WTC11 (cell line): ENCODE measurements at regions not wholly inside any gene's neighbourhood (a gene's known extent, or its start where the extent isn't known, plus 50 kb on each side); places are given as distances from the start of the nearest gene placed in this dataset.

Source experiments
- RORB ChIP-seq: fragments of 250-450 bp; sonication (Bioruptor Pico); IDR thresholded peaks from 2 replicates; pipeline ENCODE4 v1.9.0; 2021; ENCODE audit warnings: mild to moderate bottlenecking
- ZNF138 ChIP-seq: sonication (generic); formaldehyde crosslinking; conservative IDR thresholded peaks from 2 replicates; pipeline ENCODE4 v1.8.1; 2022; ENCODE audit warnings: mild to moderate bottlenecking, moderate library complexity, missing genetic modification reagents
- ZNF263 ChIP-seq: sonication (generic); formaldehyde crosslinking; IDR thresholded peaks from 2 replicates; pipeline ENCODE4 v1.8.1; 2022; ENCODE audit warnings: low read depth, mild to moderate bottlenecking, moderate library complexity, missing genetic modification reagents
- TF ChIP-seq, protein P1 (sequence below): sonication (generic); formaldehyde crosslinking; IDR thresholded peaks from 2 replicates; pipeline ENCODE4 v1.8.1; 2023; ENCODE audit warnings: mild to moderate bottlenecking, moderate library complexity, missing genetic modification reagents
- TF ChIP-seq, protein P2 (sequence below): sonication (generic); formaldehyde crosslinking; IDR thresholded peaks from 2 replicates; pipeline ENCODE4 v1.8.0; 2022; ENCODE audit warnings: mild to moderate bottlenecking, missing genetic modification reagents
- TF ChIP-seq, protein P3 (sequence below): sonication (generic); formaldehyde crosslinking; conservative IDR thresholded peaks from 2 replicates; pipeline ENCODE4 v1.8.1; 2023; ENCODE audit warnings: mild to moderate bottlenecking, low read depth, missing genetic modification reagents, moderate library complexity
- TF ChIP-seq, protein P4 (sequence below): fragments of 200-600 bp; IDR thresholded peaks from 2 replicates; pipeline ENCODE4 v1.8.0; 2022; ENCODE audit warnings: antibody characterized with exemption

DNA sequence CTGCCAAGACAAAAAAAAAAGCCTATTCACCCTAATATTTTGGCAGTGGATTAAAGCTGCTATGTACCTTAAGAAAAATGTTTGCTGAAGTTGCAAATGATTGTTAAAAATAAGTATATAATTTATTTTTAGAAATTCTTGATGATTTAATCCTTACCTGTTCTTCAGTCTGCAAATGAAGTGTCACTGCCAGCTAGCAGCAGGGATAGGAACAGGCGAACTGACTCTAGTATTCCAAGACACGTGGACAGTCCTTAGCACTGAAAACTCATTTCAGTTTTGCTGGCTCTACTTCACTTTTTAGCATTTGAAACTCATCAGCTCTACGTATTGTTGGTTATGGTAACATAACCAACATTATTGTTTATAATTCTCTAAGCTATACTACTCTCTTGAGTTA, 204.4 kb upstream of the ID4 start:
- TF ChIP-seq, protein P1, sequence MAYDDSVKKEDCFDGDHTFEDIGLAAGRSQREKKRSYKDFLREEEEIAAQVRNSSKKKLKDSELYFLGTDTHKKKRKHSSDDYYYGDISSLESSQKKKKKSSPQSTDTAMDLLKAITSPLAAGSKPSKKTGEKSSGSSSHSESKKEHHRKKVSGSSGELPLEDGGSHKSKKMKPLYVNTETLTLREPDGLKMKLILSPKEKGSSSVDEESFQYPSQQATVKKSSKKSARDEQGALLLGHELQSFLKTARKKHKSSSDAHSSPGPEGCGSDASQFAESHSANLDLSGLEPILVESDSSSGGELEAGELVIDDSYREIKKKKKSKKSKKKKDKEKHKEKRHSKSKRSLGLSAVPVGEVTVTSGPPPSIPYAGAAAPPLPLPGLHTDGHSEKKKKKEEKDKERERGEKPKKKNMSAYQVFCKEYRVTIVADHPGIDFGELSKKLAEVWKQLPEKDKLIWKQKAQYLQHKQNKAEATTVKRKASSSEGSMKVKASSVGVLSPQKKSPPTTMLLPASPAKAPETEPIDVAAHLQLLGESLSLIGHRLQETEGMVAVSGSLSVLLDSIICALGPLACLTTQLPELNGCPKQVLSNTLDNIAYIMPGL (CRISPR knock-in tag) = no peak
- TF ChIP-seq, protein P2, sequence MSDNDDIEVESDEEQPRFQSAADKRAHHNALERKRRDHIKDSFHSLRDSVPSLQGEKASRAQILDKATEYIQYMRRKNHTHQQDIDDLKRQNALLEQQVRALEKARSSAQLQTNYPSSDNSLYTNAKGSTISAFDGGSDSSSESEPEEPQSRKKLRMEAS (CRISPR knock-in tag) = no peak
- TF ChIP-seq, protein P3, sequence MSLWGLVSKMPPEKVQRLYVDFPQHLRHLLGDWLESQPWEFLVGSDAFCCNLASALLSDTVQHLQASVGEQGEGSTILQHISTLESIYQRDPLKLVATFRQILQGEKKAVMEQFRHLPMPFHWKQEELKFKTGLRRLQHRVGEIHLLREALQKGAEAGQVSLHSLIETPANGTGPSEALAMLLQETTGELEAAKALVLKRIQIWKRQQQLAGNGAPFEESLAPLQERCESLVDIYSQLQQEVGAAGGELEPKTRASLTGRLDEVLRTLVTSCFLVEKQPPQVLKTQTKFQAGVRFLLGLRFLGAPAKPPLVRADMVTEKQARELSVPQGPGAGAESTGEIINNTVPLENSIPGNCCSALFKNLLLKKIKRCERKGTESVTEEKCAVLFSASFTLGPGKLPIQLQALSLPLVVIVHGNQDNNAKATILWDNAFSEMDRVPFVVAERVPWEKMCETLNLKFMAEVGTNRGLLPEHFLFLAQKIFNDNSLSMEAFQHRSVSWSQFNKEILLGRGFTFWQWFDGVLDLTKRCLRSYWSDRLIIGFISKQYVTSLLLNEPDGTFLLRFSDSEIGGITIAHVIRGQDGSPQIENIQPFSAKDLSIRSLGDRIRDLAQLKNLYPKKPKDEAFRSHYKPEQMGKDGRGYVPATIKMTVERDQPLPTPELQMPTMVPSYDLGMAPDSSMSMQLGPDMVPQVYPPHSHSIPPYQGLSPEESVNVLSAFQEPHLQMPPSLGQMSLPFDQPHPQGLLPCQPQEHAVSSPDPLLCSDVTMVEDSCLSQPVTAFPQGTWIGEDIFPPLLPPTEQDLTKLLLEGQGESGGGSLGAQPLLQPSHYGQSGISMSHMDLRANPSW = no peak
- TF ChIP-seq, protein P4, sequence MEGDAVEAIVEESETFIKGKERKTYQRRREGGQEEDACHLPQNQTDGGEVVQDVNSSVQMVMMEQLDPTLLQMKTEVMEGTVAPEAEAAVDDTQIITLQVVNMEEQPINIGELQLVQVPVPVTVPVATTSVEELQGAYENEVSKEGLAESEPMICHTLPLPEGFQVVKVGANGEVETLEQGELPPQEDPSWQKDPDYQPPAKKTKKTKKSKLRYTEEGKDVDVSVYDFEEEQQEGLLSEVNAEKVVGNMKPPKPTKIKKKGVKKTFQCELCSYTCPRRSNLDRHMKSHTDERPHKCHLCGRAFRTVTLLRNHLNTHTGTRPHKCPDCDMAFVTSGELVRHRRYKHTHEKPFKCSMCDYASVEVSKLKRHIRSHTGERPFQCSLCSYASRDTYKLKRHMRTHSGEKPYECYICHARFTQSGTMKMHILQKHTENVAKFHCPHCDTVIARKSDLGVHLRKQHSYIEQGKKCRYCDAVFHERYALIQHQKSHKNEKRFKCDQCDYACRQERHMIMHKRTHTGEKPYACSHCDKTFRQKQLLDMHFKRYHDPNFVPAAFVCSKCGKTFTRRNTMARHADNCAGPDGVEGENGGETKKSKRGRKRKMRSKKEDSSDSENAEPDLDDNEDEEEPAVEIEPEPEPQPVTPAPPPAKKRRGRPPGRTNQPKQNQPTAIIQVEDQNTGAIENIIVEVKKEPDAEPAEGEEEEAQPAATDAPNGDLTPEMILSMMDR = no peak
- TF ChIP-seq ZNF263 (CRISPR knock-in tag) (no peak), RORB (CRISPR knock-in tag) (no peak), ZNF138 (CRISPR knock-in tag) (no peak)
